WTC11 (cell line): ENCODE measurements at regions not wholly inside any gene's neighbourhood (a gene's known extent, or its start where the extent isn't known, plus 50 kb on each side); places are given as distances from the start of the nearest gene placed in this dataset.

Experiments used
- ATAC-seq: fragments of 200-7000 bp; cut with Tn5 transposase; 2 replicates; pipeline ENCODE4 v1.10.0; 2021; ENCODE audit warnings: mild to moderate bottlenecking, moderate library complexity
- CTCF ChIA-PET: fragments of 300-600 bp; sonication (Branson Sonifier 250); formaldehyde crosslinking; loops from one replicate; lab custom pipeline; 2021; ENCODE audit warnings: antibody characterized with exemption; lab: Charles Lee
- POLR2A ChIA-PET: fragments of 350-600 bp; sonication (Branson Sonifier 250); formaldehyde crosslinking; loops from one replicate; lab custom pipeline; 2021; ENCODE audit warnings: antibody characterized with exemption; lab: Charles Lee
- DNase-seq: peaks from one replicate; pipeline ENCODE4 v3.0.0; 2021; ENCODE audit warnings: low spot score
- H3K27ac Mint-ChIP-seq: 2 replicates; pipeline ENCODE4 v1.8.0; 2021; ENCODE audit warnings: mixed read lengths
- H3K27me3 Mint-ChIP-seq: 2 replicates; pipeline ENCODE4 v1.8.0; 2021; ENCODE audit warnings: low read depth, mild to moderate bottlenecking, moderate library complexity, mixed read lengths
- H3K36me3 Mint-ChIP-seq: 2 replicates; pipeline ENCODE4 v1.8.0; 2021; ENCODE audit warnings: mixed read lengths
- H3K4me1 Mint-ChIP-seq: 2 replicates; pipeline ENCODE4 v1.8.0; 2022; ENCODE audit warnings: mixed read lengths
- H3K4me3 Mint-ChIP-seq: 2 replicates; pipeline ENCODE4 v1.8.0; 2021; ENCODE audit warnings: mild to moderate bottlenecking, moderate library complexity, mixed read lengths
- H3K9me3 Mint-ChIP-seq: 2 replicates; pipeline ENCODE4 v1.8.0; 2021; ENCODE audit warnings: mixed read lengths
- ATF2 ChIP-seq: sonication (generic); formaldehyde crosslinking; IDR thresholded peaks from 2 replicates; pipeline ENCODE4 v1.8.1; 2022; ENCODE audit warnings: low read depth, missing genetic modification reagents, borderline replicate concordance
- CDX4 ChIP-seq: fragments of 250-450 bp; sonication (Bioruptor Pico); IDR thresholded peaks from 2 replicates; pipeline ENCODE4 v1.9.0; 2021; ENCODE audit warnings: moderate library complexity, mild to moderate bottlenecking, inconsistent platforms, borderline replicate concordance
- CREB1 ChIP-seq: sonication (generic); formaldehyde crosslinking; IDR thresholded peaks from 2 replicates; pipeline ENCODE4 v1.8.0; 2023; ENCODE audit warnings: mild to moderate bottlenecking, missing genetic modification reagents
- E2F5 ChIP-seq: sonication (generic); formaldehyde crosslinking; IDR thresholded peaks from 2 replicates; pipeline ENCODE4 v1.8.1; 2022; ENCODE audit warnings: mild to moderate bottlenecking, moderate library complexity, missing genetic modification reagents
- EMX1 ChIP-seq: fragments of 250-450 bp; sonication (Bioruptor Pico); IDR thresholded peaks from 2 replicates; pipeline ENCODE4 v1.8.0; 2021; ENCODE audit warnings: mild to moderate bottlenecking
- FOXJ3 ChIP-seq: sonication (generic); formaldehyde crosslinking; IDR thresholded peaks from 2 replicates; pipeline ENCODE4 v1.9.0; 2021; ENCODE audit warnings: missing genetic modification reagents, mild to moderate bottlenecking, borderline replicate concordance
- GABPB1 ChIP-seq: sonication (generic); formaldehyde crosslinking; IDR thresholded peaks from 2 replicates; pipeline ENCODE4 v1.8.1; 2023; ENCODE audit warnings: mild to moderate bottlenecking, missing genetic modification reagents
- JAZF1 ChIP-seq: fragments of 250-450 bp; sonication (Bioruptor Pico); IDR thresholded peaks from 2 replicates; pipeline ENCODE4 v1.9.0; 2021; ENCODE audit warnings: moderate library complexity, mild to moderate bottlenecking, inconsistent platforms
- KAT7 ChIP-seq: sonication (generic); formaldehyde crosslinking; IDR thresholded peaks from 2 replicates; pipeline ENCODE4 v1.8.1; 2023; ENCODE audit warnings: missing genetic modification reagents, mild to moderate bottlenecking, borderline replicate concordance
- MAX ChIP-seq: sonication (generic); formaldehyde crosslinking; IDR thresholded peaks from 2 replicates; pipeline ENCODE4 v1.8.0; 2022; ENCODE audit warnings: mild to moderate bottlenecking, missing genetic modification reagents
- MLX ChIP-seq: sonication (generic); formaldehyde crosslinking; IDR thresholded peaks from 2 replicates; pipeline ENCODE4 v1.8.1; 2023; ENCODE audit warnings: mild to moderate bottlenecking, missing genetic modification reagents, moderate library complexity
- MXD4 ChIP-seq: fragments of 250-450 bp; sonication (Bioruptor Pico); IDR thresholded peaks from 2 replicates; pipeline ENCODE4 v1.8.0; 2021; ENCODE audit warnings: mild to moderate bottlenecking, moderate library complexity, borderline replicate concordance
- MYBL2 ChIP-seq: sonication (generic); formaldehyde crosslinking; IDR thresholded peaks from 2 replicates; pipeline ENCODE4 v1.8.1; 2023; ENCODE audit warnings: mild to moderate bottlenecking, moderate library complexity, missing genetic modification reagents
- NFYB ChIP-seq: sonication (generic); formaldehyde crosslinking; conservative IDR thresholded peaks from 2 replicates; pipeline ENCODE4 v1.8.0; 2022; ENCODE audit warnings: low read depth, missing genetic modification reagents
- RORB ChIP-seq: fragments of 250-450 bp; sonication (Bioruptor Pico); IDR thresholded peaks from 2 replicates; pipeline ENCODE4 v1.9.0; 2021; ENCODE audit warnings: mild to moderate bottlenecking
- SMAD3 ChIP-seq: sonication (generic); formaldehyde crosslinking; IDR thresholded peaks from 2 replicates; pipeline ENCODE4 v1.8.0; 2022; ENCODE audit warnings: missing genetic modification reagents, mild to moderate bottlenecking, borderline replicate concordance
- ZNF317 ChIP-seq: sonication (generic); formaldehyde crosslinking; IDR thresholded peaks from 2 replicates; pipeline ENCODE4 v1.8.1; 2023; ENCODE audit warnings: low read depth, mild to moderate bottlenecking, moderate library complexity, missing genetic modification reagents, borderline replicate concordance
- ZNF425 ChIP-seq: fragments of 250-450 bp; sonication (Bioruptor Pico); conservative IDR thresholded peaks from 2 replicates; pipeline ENCODE4 v1.9.0; 2021; ENCODE audit warnings: mild to moderate bottlenecking
- ZNF671 ChIP-seq: fragments of 250-450 bp; sonication (Bioruptor Pico); IDR thresholded peaks from 2 replicates; pipeline ENCODE4 v1.8.0; 2021; ENCODE audit warnings: mild to moderate bottlenecking
- TF ChIP-seq, protein P1 (sequence below): sonication (generic); formaldehyde crosslinking; conservative IDR thresholded peaks from 2 replicates; pipeline ENCODE4 v1.8.1; 2022; ENCODE audit warnings: mild to moderate bottlenecking, missing genetic modification reagents
- TF ChIP-seq, protein P2 (sequence below): sonication (generic); formaldehyde crosslinking; IDR thresholded peaks from 2 replicates; pipeline ENCODE4 v1.8.1; 2023; ENCODE audit warnings: mild to moderate bottlenecking, missing genetic modification reagents

- CTCF ChIA-PET: no interaction called here
- ATAC-seq (peak; percentile 24), DNase-seq (no peak)
- Mint-ChIP-seq H3K27me3 (no peaks in the 10 kb centered on the region), H3K4me1 (peaks cover 4% of the 10 kb centered on the region), H3K9me3 (0 out of 2 replicates have a peak, but pooled peaks cover 4% of the 10 kb centered on the region), H3K27ac (no peak overlapping the region), H3K4me3 (no peak overlapping the region), H3K36me3 (no peaks in the 10 kb centered on the region)
- POLR2A ChIA-PET: no interaction called here
- peak; percentile 43; the same call in 1 of the 2 replicates for TF ChIP-seq GABPB1 (CRISPR knock-in tag)
- TF ChIP-seq, protein P1, sequence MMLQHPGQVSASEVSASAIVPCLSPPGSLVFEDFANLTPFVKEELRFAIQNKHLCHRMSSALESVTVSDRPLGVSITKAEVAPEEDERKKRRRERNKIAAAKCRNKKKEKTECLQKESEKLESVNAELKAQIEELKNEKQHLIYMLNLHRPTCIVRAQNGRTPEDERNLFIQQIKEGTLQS (CRISPR knock-in tag): no peak
These were observed 1430.7 kb downstream of the BRD1 start for GRCh38 chr22:48396785-48397530.

DNA sequence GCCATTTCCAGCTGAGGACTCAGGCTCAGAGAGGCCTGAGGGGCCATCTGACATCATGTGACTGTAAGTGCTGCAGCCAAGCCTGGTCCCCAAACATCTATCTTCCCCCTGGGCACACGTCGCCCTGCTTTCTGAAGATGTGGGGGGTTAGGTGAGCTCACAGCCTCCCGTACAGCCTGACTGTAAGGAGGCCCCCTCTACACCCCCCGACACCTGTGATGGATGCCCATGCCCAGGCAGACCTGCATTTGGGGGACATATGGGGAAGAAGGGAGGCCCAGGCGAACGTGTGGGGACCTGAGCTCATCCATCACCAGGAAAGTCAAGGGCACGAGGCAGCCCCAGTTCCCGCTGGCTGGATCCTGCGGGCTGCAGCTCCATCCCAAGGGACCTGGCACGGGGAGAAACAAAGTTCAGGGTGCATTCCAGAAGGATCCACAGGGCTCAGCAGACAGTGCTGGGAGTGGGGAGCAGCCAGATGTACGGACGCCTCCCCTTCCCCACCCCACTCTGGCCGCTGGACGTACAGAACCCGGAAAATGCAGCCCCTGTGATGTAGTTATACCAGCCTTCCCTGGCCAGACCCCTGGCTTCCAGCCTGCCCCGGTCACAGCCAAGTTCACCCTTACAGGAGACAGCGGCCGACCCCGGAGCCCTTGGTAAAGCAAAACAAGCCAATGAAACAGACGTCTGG is 1431.4 kb downstream of the BRD1 start:
- H3K4me3 Mint-ChIP-seq: no peak overlapping the region
- DNase-seq: no peak
- no peak for ATAC-seq
- no peak overlapping the region for H3K27ac Mint-ChIP-seq
- H3K36me3 Mint-ChIP-seq: no peaks in the 10 kb centered on the region
- ChIA-PET CTCF (no interaction called here), POLR2A (no interaction called here)
- H3K9me3 Mint-ChIP-seq: 0 out of 2 replicates have a peak, but pooled peaks cover 4% of the 10 kb centered on the region
- H3K27me3 Mint-ChIP-seq: no peaks in the 10 kb centered on the region
- H3K4me1 Mint-ChIP-seq: peaks cover 9% of the 10 kb centered on the region
- no peak for TF ChIP-seq KAT7 (CRISPR knock-in tag)
- TF ChIP-seq E2F5 (CRISPR knock-in tag): no peak
- no peak for TF ChIP-seq ZNF317
- TF ChIP-seq, all 79 proteins: peak for 0

GRCh38 chr22:48395201-48395600 is 1432.5 kb downstream of the BRD1 start:
- POLR2A ChIA-PET: no interaction called here

DNA sequence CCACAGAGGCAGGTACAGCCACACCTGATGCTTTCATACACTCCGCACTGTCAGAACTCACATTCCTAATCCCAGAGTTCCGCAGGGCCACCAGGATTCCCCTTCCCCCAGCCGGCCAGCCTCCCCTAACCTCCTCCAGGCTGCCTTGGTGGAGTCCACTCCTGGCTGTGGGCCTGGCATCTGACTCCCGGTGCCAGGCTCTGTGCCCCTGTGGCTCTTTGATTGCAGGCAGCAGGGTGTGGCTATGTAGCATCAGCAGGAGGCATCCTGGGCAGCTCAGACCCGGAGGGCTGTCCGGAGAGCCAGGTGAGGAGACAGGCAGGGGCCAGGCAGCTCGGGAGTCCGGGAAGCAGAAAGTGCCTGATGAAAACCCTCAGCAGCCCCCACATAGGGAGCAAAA is 1432.9 kb downstream of the BRD1 start:
- ChIA-PET CTCF (no interaction called here), POLR2A (no interaction called here)
- Mint-ChIP-seq H3K27ac (no peak overlapping the region), H3K4me3 (no peak overlapping the region), H3K9me3 (0 out of 2 replicates have a peak, but pooled peaks cover 4% of the 10 kb centered on the region), H3K36me3 (no peaks in the 10 kb centered on the region), H3K27me3 (no peaks in the 10 kb centered on the region), H3K4me1 (peaks cover 16% of the 10 kb centered on the region)
- DNase-seq: no peak
- no peak for ATAC-seq
- TF ChIP-seq MAX (CRISPR knock-in tag) (no peak), CDX4 (no peak), RORB (no peak), SMAD3 (CRISPR knock-in tag) (no peak), ATF2 (CRISPR knock-in tag) (no peak), FOXJ3 (CRISPR knock-in tag) (no peak), KAT7 (CRISPR knock-in tag) (no peak), ZNF425 (no peak), CREB1 (CRISPR knock-in tag) (no peak), NFYB (CRISPR knock-in tag) (no peak)

More at GRCh38 chr22:48395201-48395600, 1432.5 kb downstream of the BRD1 start:
- CTCF ChIA-PET: no interaction called here
- Mint-ChIP-seq H3K9me3 (0 out of 2 replicates have a peak, but pooled peaks cover 4% of the 10 kb centered on the region), H3K27ac (no peak overlapping the region), H3K4me1 (peaks cover 16% of the 10 kb centered on the region), H3K36me3 (no peaks in the 10 kb centered on the region), H3K4me3 (no peak overlapping the region), H3K27me3 (no peaks in the 10 kb centered on the region)
- ATAC-seq: no peak
- TF ChIP-seq MYBL2 (CRISPR knock-in tag): no peak
- no peak for TF ChIP-seq EMX1 (CRISPR knock-in tag)
- TF ChIP-seq MLX: no peak
- no peak for TF ChIP-seq MXD4 (CRISPR knock-in tag)
- no peak for TF ChIP-seq ZNF671
- TF ChIP-seq, protein P2, sequence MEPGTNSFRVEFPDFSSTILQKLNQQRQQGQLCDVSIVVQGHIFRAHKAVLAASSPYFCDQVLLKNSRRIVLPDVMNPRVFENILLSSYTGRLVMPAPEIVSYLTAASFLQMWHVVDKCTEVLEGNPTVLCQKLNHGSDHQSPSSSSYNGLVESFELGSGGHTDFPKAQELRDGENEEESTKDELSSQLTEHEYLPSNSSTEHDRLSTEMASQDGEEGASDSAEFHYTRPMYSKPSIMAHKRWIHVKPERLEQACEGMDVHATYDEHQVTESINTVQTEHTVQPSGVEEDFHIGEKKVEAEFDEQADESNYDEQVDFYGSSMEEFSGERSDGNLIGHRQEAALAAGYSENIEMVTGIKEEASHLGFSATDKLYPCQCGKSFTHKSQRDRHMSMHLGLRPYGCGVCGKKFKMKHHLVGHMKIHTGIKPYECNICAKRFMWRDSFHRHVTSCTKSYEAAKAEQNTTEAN (CRISPR knock-in tag): no peak
- no peak for TF ChIP-seq JAZF1 (CRISPR knock-in tag)
- no peak for DNase-seq
